PC-3 (cell line): ENCODE measurements at regions not wholly inside any gene's neighbourhood (a gene's known extent, or its start where the extent isn't known, plus 50 kb on each side); places are given as distances from the start of the nearest gene placed in this dataset.

Experiments
- CTCF ChIP-seq: fragments of 300-600 bp; sonication (generic); conservative IDR thresholded peaks from 2 replicates; pipeline ENCODE4 v1.5.1; 2017; ENCODE audit warnings: antibody characterized with exemption, low read depth, mild to moderate bottlenecking, low read length
- EZH2phosphoT487 ChIP-seq: fragments of 300-600 bp; sonication (generic); IDR thresholded peaks from 2 replicates; pipeline ENCODE4 v1.6.1; 2018; ENCODE audit warnings: mild to moderate bottlenecking, antibody characterized with exemption, low read length, borderline replicate concordance

GRCh38 chr6:23027281-23027680, 457.9 kb downstream of the HDGFL1 start:
- no peak for TF ChIP-seq CTCF
- no peak for TF ChIP-seq EZH2phosphoT487
